ENCODE measurements at regions not wholly inside any gene's neighbourhood (a gene's known extent, or its start where the extent isn't known, plus 50 kb on each side); places are given as distances from the start of the nearest gene placed in this dataset.

GRCh38 chr3:162334537-162334936 is 837.9 kb downstream of the OTOL1 start:
- H3K4me2 ChIP-seq (ENCODE audit: insufficient read depth, low read length) = no peak overlapping the region
- H3K4me3 ChIP-seq (ENCODE audit: insufficient read depth, low read length) = no peak overlapping the region
- DNase-seq (ENCODE audit: insufficient read length, low spot score, missing footprints) = no peak
- no peaks in the 10 kb centered on the region for H3K4me1 ChIP-seq (ENCODE audit: insufficient read depth, low read length)
- TF ChIP-seq CTCF (IDR thresholded peaks at IDR 0.05; ENCODE audit: extremely low read depth, low read depth, low read length) = no peak
- no peaks in the 10 kb centered on the region for H3K79me2 ChIP-seq (ENCODE audit: insufficient read depth, low read length)
- no peaks in the 10 kb centered on the region for H3K27me3 ChIP-seq (ENCODE audit: insufficient read depth, low read length)
- H3K27ac ChIP-seq (ENCODE audit: low read depth, low read length) = no peak overlapping the region
- no peak overlapping the region for H2AFZ ChIP-seq (ENCODE audit: low read length)
- H3K9me3 ChIP-seq (ENCODE audit: low read depth, low read length) = no peaks in the 10 kb centered on the region
- H3K36me3 ChIP-seq (ENCODE audit: insufficient read depth, low read length) = no peaks in the 10 kb centered on the region
- no peaks in the 10 kb centered on the region for H4K20me1 ChIP-seq (ENCODE audit: insufficient read depth, low read length)

- no peak for DNase-seq (ENCODE audit: insufficient read length, low spot score, missing footprints)
- no peaks in the 10 kb centered on the region for H3K9me3 ChIP-seq (ENCODE audit: low read depth, low read length)
- TF ChIP-seq CTCF (IDR thresholded peaks at IDR 0.05; ENCODE audit: extremely low read depth, low read depth, low read length) = no peak
- H3K27ac ChIP-seq (ENCODE audit: low read depth, low read length) = no peak overlapping the region
- no peak overlapping the region for H3K4me2 ChIP-seq (ENCODE audit: insufficient read depth, low read length)
- H3K4me3 ChIP-seq (ENCODE audit: insufficient read depth, low read length) = no peak overlapping the region
- no peaks in the 10 kb centered on the region for H3K36me3 ChIP-seq (ENCODE audit: insufficient read depth, low read length)
- no peaks in the 10 kb centered on the region for H4K20me1 ChIP-seq (ENCODE audit: insufficient read depth, low read length)
- H3K79me2 ChIP-seq (ENCODE audit: insufficient read depth, low read length) = no peaks in the 10 kb centered on the region
- H3K4me1 ChIP-seq (ENCODE audit: insufficient read depth, low read length) = no peaks in the 10 kb centered on the region
- H3K27me3 ChIP-seq (ENCODE audit: insufficient read depth, low read length) = no peaks in the 10 kb centered on the region
- no peak overlapping the region for H2AFZ ChIP-seq (ENCODE audit: low read length)
Measured at GRCh38 chr3:162337630-162338029, 841.0 kb downstream of the OTOL1 start.

- no peaks in the 10 kb centered on the region for H3K4me1 ChIP-seq (ENCODE audit: insufficient read depth, low read length)
- no peaks in the 10 kb centered on the region for H3K36me3 ChIP-seq (ENCODE audit: insufficient read depth, low read length)
- no peak overlapping the region for H3K4me3 ChIP-seq (ENCODE audit: insufficient read depth, low read length)
- H3K27me3 ChIP-seq (ENCODE audit: insufficient read depth, low read length) = no peaks in the 10 kb centered on the region
- no peak overlapping the region for H3K4me2 ChIP-seq (ENCODE audit: insufficient read depth, low read length)
- DNase-seq (ENCODE audit: insufficient read length, low spot score, missing footprints) = no peak
- no peak overlapping the region for H3K27ac ChIP-seq (ENCODE audit: low read depth, low read length)
- no peaks in the 10 kb centered on the region for H3K9me3 ChIP-seq (ENCODE audit: low read depth, low read length)
- no peaks in the 10 kb centered on the region for H4K20me1 ChIP-seq (ENCODE audit: insufficient read depth, low read length)
- no peak overlapping the region for H2AFZ ChIP-seq (ENCODE audit: low read length)
- no peak for TF ChIP-seq CTCF (IDR thresholded peaks at IDR 0.05; ENCODE audit: extremely low read depth, low read depth, low read length)
- H3K79me2 ChIP-seq (ENCODE audit: insufficient read depth, low read length) = no peaks in the 10 kb centered on the region
Measured at GRCh38 chr3:162338514-162338913, 841.9 kb downstream of the OTOL1 start.

GRCh38 chr3:162348912-162349311 is 852.3 kb downstream of the OTOL1 start:
- H3K4me3 ChIP-seq (ENCODE audit: insufficient read depth, low read length) = no peak overlapping the region
- no peak overlapping the region for H3K4me2 ChIP-seq (ENCODE audit: insufficient read depth, low read length)
- H3K36me3 ChIP-seq (ENCODE audit: insufficient read depth, low read length) = no peaks in the 10 kb centered on the region
- no peak for DNase-seq (ENCODE audit: insufficient read length, low spot score, missing footprints)
- H4K20me1 ChIP-seq (ENCODE audit: insufficient read depth, low read length) = no peaks in the 10 kb centered on the region
- H3K27me3 ChIP-seq (ENCODE audit: insufficient read depth, low read length) = no peaks in the 10 kb centered on the region
- H3K9me3 ChIP-seq (ENCODE audit: low read depth, low read length) = no peaks in the 10 kb centered on the region
- H3K27ac ChIP-seq (ENCODE audit: low read depth, low read length) = no peak overlapping the region
- H3K4me1 ChIP-seq (ENCODE audit: insufficient read depth, low read length) = no peaks in the 10 kb centered on the region
- no peak for TF ChIP-seq CTCF (IDR thresholded peaks at IDR 0.05; ENCODE audit: extremely low read depth, low read depth, low read length)
- no peaks in the 10 kb centered on the region for H3K79me2 ChIP-seq (ENCODE audit: insufficient read depth, low read length)
- peak overlapping the region; percentile 5 for H2AFZ ChIP-seq (ENCODE audit: low read length)

All from osteoblast (primary cell).